ENCODE measurements at regions not wholly inside any gene's neighbourhood (a gene's known extent, or its start where the extent isn't known, plus 50 kb on each side); places are given as distances from the start of the nearest gene placed in this dataset.

GRCh38 chr3:34942256-34942655, 697.1 kb upstream of the ARPP21 start:
- intact Hi-C loops (cut with DNase I): no loop called here
- no peak for DNase-seq

GRCh38 chr3:34947834-34948233, 691.5 kb upstream of the ARPP21 start:
- H3K27ac ChIP-seq: peak overlapping the region in 1 of 4 donors; percentile 57
- no peak overlapping the region for H3K4me3 ChIP-seq
- intact Hi-C loops (cut with DNase I): no loop called here
- TF ChIP-seq POLR2A (IDR thresholded peaks at IDR 0.05) (no peak), EP300 (IDR thresholded peaks at IDR 0.05) (no peak), POLR2AphosphoS5 (IDR thresholded peaks at IDR 0.05) (no peak), CTCF (IDR thresholded peaks at IDR 0.05) (no peak)
- H3K36me3 ChIP-seq: no peaks in the 10 kb centered on the region
- H3K27me3 ChIP-seq: no peaks in the 10 kb centered on the region
- H3K9me3 ChIP-seq: no peaks in the 10 kb centered on the region
- no peak for DNase-seq
- peaks cover 0 to 16% (median 5%) of the 10 kb centered on the region in 4 donors for H3K4me1 ChIP-seq

More at GRCh38 chr3:34942256-34942655, 697.1 kb upstream of the ARPP21 start:
- Histone ChIP-seq H3K27ac (no peak overlapping the region), H3K9me3 (no peaks in the 10 kb centered on the region), H3K4me1 (peaks cover 0 to 3% (median 0%) of the 10 kb centered on the region in 4 donors), H3K4me3 (no peak overlapping the region), H3K27me3 (no peaks in the 10 kb centered on the region), H3K36me3 (no peaks in the 10 kb centered on the region)
- TF ChIP-seq CTCF (IDR thresholded peaks at IDR 0.05) (no peak), POLR2AphosphoS5 (IDR thresholded peaks at IDR 0.05) (no peak), POLR2A (IDR thresholded peaks at IDR 0.05) (no peak), EP300 (IDR thresholded peaks at IDR 0.05) (no peak)

- no peaks in the 10 kb centered on the region for H3K27me3 ChIP-seq
- no peak overlapping the region for H3K4me3 ChIP-seq
- H3K4me1 ChIP-seq: peaks cover 0 to 16% (median 5%) of the 10 kb centered on the region in 4 donors
- no peaks in the 10 kb centered on the region for H3K9me3 ChIP-seq
- H3K27ac ChIP-seq: peak overlapping the region in 1 of 4 donors; percentile 57
- H3K36me3 ChIP-seq: no peaks in the 10 kb centered on the region
- 86 to 94% methylated on average over 1 of the region's 1 CpG for WGBS, 2 donors
- intact Hi-C loops (cut with DNase I): no loop called here
- TF ChIP-seq CTCF (IDR thresholded peaks at IDR 0.05) (no peak), EP300 (IDR thresholded peaks at IDR 0.05) (no peak), POLR2A (IDR thresholded peaks at IDR 0.05) (no peak), POLR2AphosphoS5 (IDR thresholded peaks at IDR 0.05) (no peak)
- no peak for DNase-seq
These were observed 690.8 kb upstream of the ARPP21 start for GRCh38 chr3:34948517-34948916.

- WGBS, 2 donors: 47 to 53% methylated on average over 1 of the region's 1 CpG
- Histone ChIP-seq H3K27me3 (no peaks in the 10 kb centered on the region), H3K4me1 (no peaks in the 10 kb centered on the region), H3K9me3 (no peaks in the 10 kb centered on the region), H3K27ac (no peak overlapping the region), H3K4me3 (no peak overlapping the region), H3K36me3 (no peaks in the 10 kb centered on the region)
- intact Hi-C loops (cut with DNase I): no loop called here
- no peak for TF ChIP-seq POLR2A (IDR thresholded peaks at IDR 0.05)
- no peak for TF ChIP-seq CTCF (IDR thresholded peaks at IDR 0.05)
- no peak for TF ChIP-seq POLR2AphosphoS5 (IDR thresholded peaks at IDR 0.05)
- TF ChIP-seq EP300 (IDR thresholded peaks at IDR 0.05): no peak
- no peak for DNase-seq
These were observed 683.6 kb upstream of the ARPP21 start for GRCh38 chr3:34955680-34956079.

GRCh38 chr3:34956511-34956910, 682.8 kb upstream of the ARPP21 start:
- H3K4me1 ChIP-seq: no peaks in the 10 kb centered on the region
- intact Hi-C loops (cut with DNase I): no loop called here
- no peak for DNase-seq
- H3K27me3 ChIP-seq: no peaks in the 10 kb centered on the region
- no peaks in the 10 kb centered on the region for H3K9me3 ChIP-seq
- 90 to 97% methylated on average over 1 of the region's 1 CpG for WGBS, 2 donors
- H3K4me3 ChIP-seq: no peak overlapping the region
- H3K27ac ChIP-seq: no peak overlapping the region
- TF ChIP-seq POLR2AphosphoS5 (IDR thresholded peaks at IDR 0.05): no peak
- no peak for TF ChIP-seq POLR2A (IDR thresholded peaks at IDR 0.05)
- no peak for TF ChIP-seq CTCF (IDR thresholded peaks at IDR 0.05)
- no peak for TF ChIP-seq EP300 (IDR thresholded peaks at IDR 0.05)
- H3K36me3 ChIP-seq: no peaks in the 10 kb centered on the region

All from sigmoid colon (tissue), 6 donors.